GM12864 (cell line): ENCODE measurements at regions not wholly inside any gene's neighbourhood (a gene's known extent, or its start where the extent isn't known, plus 50 kb on each side); places are given as distances from the start of the nearest gene placed in this dataset.
"Not testable (repeated sequence)": the region's sequence is repeated elsewhere in the genome, so short reads cannot be mapped to it uniquely, and the experiment has no call there.

ENCODE experiments used
- DNase-seq: peaks from one replicate; pipeline ENCODE4 v3.0.0-alpha.2; 2011; ENCODE audit warnings: low read depth
- H3K4me3 ChIP-seq: 2 replicates; pipeline ENCODE4 v1.5.1; 2011; ENCODE audit warnings: mild to moderate bottlenecking, low read depth, low read length, control low read depth
- TF ChIP-seq, protein P1 (sequence below): IDR thresholded peaks from 2 replicates; pipeline ENCODE4 v1.5.1; 2011; ENCODE audit warnings: low read depth, mild to moderate bottlenecking, moderate library complexity, low read length, control low read depth, inconsistent platforms; ENCODE audit errors: missing control alignments

DNA sequence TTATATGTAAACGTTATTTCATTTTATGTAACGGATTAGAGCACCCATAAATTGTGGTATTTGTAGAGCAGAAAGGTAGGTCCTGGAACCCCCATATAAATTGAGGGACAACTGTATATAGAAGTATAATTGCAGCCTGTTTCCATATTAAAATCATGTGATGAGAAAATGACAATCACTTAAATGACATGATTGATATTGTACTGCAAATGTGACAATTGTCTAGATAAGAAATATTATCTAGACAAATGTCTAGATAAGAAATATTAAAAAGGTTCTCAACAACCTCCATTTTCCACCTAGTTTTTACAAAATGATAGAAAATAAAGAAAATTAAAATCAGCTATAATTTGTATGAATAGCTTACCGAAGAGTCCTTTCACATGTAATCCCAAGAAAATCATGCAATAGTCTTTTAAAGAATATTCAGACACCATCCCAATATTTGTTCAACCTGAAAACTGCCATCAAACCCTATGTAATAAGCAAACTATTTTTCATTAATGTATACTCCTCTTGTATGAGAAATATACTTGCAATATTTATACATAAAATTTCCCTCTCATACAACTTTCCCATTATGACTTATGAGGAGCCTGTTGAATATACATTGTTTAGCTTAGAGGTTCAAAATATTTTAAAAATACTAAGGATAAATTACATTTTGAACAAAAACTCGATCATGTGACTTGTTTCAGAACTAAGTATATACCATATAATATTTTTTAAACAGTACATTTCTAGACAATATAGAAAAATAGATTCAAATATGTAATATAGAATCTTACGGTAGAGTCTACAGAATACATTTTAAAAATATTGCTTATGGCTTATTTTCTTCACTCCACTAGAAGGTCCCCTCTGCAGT is 153.2 kb downstream of the CRPPA start:
- TF ChIP-seq, protein P1, sequence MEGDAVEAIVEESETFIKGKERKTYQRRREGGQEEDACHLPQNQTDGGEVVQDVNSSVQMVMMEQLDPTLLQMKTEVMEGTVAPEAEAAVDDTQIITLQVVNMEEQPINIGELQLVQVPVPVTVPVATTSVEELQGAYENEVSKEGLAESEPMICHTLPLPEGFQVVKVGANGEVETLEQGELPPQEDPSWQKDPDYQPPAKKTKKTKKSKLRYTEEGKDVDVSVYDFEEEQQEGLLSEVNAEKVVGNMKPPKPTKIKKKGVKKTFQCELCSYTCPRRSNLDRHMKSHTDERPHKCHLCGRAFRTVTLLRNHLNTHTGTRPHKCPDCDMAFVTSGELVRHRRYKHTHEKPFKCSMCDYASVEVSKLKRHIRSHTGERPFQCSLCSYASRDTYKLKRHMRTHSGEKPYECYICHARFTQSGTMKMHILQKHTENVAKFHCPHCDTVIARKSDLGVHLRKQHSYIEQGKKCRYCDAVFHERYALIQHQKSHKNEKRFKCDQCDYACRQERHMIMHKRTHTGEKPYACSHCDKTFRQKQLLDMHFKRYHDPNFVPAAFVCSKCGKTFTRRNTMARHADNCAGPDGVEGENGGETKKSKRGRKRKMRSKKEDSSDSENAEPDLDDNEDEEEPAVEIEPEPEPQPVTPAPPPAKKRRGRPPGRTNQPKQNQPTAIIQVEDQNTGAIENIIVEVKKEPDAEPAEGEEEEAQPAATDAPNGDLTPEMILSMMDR, result no peak
- no peak overlapping the region for H3K4me3 ChIP-seq
- no peak for DNase-seq

DNA sequence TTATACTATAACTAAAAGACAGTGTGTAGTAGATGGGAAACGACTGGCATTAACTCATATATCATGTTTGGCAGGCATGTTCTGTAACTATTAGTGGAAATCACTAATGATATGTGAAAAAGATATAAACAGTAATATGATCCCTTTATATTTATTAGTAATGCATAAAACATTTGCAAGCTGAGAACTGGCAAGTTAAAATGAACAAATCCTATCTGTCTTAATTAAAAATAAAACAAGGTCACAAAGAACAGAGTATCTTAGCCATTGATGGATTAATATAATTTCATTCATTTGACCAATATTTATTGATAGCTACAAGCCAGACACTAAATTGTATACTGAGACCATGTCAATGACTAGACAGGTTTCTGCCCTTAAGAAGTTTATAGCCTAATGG is 154.5 kb downstream of the CRPPA start:
- DNase-seq, result no peak
- TF ChIP-seq, protein P1, result no peak
- no peak overlapping the region for H3K4me3 ChIP-seq

DNA sequence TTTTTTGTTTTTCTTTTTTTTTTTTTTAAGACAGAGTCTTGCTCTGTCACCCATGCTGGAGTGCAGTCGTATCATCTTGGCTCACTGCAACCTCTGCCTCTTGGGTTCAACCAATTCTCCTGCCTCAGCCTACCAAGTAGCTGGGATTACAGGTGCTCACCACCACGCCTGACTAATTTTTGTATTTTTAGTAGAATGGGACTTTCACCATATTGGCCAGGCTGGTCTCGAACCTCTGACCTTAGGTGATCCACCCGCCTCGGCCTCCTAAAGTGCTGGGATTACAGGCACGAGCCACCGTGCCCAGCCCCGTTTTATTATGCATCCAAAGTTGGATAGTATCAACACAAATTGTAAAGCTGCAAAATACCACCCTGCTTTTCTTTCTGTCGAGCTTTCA is 154.9 kb downstream of the CRPPA start:
- not testable (repeated sequence) for DNase-seq, H3K4me3 ChIP-seq

DNA sequence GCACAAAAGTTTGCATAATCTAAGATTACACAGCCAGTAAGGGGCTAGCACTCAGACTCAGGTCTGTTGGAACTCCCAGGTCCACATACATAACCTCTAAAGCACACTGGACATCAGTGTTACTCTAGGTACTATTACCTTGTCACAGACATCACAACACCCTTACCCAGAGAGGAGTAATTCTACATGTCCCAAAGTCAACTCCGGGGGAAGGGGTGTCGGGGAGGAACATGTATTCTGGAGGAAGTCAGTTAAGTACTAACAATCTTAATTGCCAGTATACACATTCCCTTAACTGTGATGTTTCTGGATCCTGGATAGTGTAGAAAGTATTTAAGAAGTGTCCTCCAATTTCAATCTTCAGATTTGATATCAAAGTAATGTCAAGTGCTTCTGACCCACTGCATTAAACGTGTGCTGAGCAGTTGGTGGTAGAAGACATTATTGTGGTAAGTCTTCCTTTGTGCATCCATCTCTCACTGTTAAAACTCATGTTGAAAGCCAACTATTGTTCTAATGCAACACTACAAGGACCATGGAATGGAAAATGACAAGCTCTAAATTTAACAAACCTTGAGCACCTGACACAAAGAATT is 155.4 kb downstream of the CRPPA start:
- H3K4me3 ChIP-seq, result no peak overlapping the region
- TF ChIP-seq, protein P1, result no peak
- DNase-seq, result no peak

DNA sequence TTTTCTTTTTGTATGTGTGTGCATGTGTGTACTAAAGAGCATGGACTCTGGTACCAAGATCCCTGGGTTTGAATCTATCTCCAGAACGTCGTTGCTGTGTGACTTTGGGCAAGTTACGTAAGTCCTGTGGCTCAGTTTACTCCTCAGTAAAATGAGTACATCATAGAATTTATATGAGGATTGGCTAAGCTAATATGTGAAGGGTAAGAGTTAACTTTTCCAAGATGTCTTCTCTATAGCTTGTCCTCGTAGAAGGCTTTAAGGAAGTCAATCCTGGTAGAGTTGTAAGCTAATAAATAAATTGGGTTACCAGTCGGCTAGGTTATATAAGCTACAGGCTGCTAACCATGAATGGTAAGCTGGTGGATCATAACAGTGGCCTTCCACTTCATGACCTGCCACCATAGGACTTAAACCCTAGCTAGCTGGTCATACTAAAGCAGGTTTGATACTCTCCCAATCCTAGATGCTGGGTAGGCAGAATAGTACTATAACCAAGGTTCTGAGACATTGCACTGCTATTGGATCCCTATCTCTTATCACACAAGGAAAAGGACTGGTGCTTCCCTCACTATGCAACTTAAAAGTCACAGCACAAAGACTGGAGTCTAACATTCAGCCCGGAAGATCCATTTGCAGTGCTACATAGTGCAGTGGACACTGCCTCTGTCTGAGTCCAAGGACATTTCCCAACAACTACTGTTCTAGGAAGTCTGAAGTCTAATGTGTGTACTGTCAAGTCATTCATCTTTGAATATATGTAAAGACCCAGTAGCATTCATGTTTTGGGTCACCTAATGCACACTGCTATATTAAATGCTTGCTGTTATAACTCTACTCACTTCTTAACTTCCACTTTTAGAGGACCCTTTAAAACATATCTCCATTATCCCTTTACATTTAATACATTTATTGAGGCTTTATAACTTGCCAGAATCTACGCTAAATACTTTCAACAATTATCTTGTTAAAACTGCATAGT is 156.2 kb downstream of the CRPPA start:
- no peak overlapping the region for H3K4me3 ChIP-seq
- no peak for DNase-seq
- TF ChIP-seq, protein P1, result no peak

DNA sequence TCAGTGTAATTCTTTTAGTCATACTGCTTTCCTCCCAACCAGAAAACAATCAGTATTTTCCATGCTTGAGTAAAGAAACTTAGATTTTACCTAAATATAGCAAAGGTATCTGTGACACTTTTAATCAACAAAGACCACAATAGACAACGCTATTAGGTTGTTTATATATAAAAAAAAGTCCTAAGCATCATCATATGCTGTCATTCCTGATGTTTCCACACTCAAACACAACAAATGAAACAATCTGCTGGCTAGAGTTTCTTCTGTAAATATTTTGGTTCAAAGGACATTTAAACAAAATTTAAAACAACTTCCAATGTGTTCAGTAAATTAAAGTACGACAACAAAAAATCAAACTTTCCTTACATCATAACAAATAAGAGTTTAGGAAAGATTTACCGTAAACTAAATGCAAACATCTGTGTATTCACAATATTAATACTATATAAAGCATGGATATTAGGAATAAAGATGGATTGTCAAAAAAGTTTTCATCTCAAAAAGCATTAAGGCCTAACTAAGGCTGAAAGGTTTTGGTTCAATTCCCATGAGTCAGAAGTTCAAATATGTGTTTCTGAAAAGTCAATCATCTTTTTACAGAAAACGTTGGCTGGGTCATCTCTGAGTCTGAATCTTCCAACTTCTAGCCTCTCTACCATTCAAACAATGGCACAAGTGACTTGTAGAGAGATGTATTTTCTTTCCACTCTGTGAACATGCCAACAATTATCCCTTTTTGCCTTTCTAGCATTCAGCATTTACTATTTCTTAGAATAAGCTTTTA is 157.1 kb downstream of the CRPPA start:
- H3K4me3 ChIP-seq, result no peak overlapping the region
- no peak for DNase-seq
- TF ChIP-seq, protein P1, result no peak

DNA sequence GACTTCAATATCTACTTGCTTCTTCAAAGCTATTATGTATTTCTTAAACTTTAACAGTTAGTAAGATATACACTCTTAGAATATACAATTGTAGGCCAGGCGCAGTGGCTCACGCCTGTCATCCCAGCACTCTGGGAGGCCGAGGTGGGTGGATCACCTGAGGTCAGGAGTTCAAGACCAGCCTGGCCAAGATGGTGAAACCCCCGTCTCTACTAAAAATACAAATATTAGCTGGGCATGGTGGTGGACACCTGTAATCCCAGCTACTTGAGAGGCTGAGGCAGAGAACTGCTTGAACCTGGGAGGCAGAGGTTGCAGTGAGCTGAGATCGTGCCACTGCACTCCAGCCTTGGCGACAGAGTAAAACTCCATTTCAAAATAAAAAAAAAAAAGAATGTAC is 158.0 kb downstream of the CRPPA start:
- H3K4me3 ChIP-seq, DNase-seq: not testable (repeated sequence)
